ENCODE measurements at regions not wholly inside any gene's neighbourhood (a gene's known extent, or its start where the extent isn't known, plus 50 kb on each side); places are given as distances from the start of the nearest gene placed in this dataset.

GRCh38 chr12:77179515-77179914, 114.1 kb upstream of the E2F7 start:
- no peak for DNase-seq

- DNase-seq, result no peak
These were observed 102.4 kb upstream of the E2F7 start for GRCh38 chr12:77167801-77168200.

- DNase-seq, result no peak
These were observed 101.3 kb upstream of the E2F7 start for GRCh38 chr12:77166696-77167095.

- DNase-seq, result no peak
These were observed 98.0 kb upstream of the E2F7 start for GRCh38 chr12:77163074-77164038.

- DNase-seq, result no peak
These were observed 96.6 kb upstream of the E2F7 start for GRCh38 chr12:77161944-77162343.

GRCh38 chr12:77160931-77161330, 95.6 kb upstream of the E2F7 start:
- DNase-seq, result no peak

GRCh38 chr12:77153706-77154105, 88.3 kb upstream of the E2F7 start:
- DNase-seq, result no peak

- no peak for DNase-seq
These were observed 87.3 kb upstream of the E2F7 start for GRCh38 chr12:77152623-77153193.

- no peak for DNase-seq
These were observed 85.7 kb upstream of the E2F7 start for GRCh38 chr12:77151030-77151429.

GRCh38 chr12:77133566-77133965, 68.2 kb upstream of the E2F7 start:
- DNase-seq, result peak in 1 of 2 experiments; percentile 25

- DNase-seq, result no peak
These were observed 66.7 kb upstream of the E2F7 start for GRCh38 chr12:77131977-77132490.

- DNase-seq, result no peak
These were observed 64.8 kb upstream of the E2F7 start for GRCh38 chr12:77130193-77130592.

- no peak for DNase-seq
These were observed 59.4 kb upstream of the E2F7 start for GRCh38 chr12:77124767-77125166.

- DNase-seq, result no peak
These were observed 57.3 kb upstream of the E2F7 start for GRCh38 chr12:77122661-77123060.

GRCh38 chr12:77122236-77122635, 56.9 kb upstream of the E2F7 start:
- no peak for DNase-seq

- DNase-seq, result no peak
These were observed 55.1 kb upstream of the E2F7 start for GRCh38 chr12:77120156-77121085.

GRCh38 chr12:77118696-77119095, 53.3 kb upstream of the E2F7 start:
- no peak for DNase-seq

- DNase-seq, result no peak
These were observed 50.9 kb upstream of the E2F7 start for GRCh38 chr12:77116277-77116676.

- DNase-seq, result no peak
These were observed 50.1 kb upstream of the E2F7 start for GRCh38 chr12:77115471-77115870.
